GM12878 (cell line): ENCODE measurements at regions not wholly inside any gene's neighbourhood (a gene's known extent, or its start where the extent isn't known, plus 50 kb on each side); places are given as distances from the start of the nearest gene placed in this dataset.

Experiments
- ATAC-seq: fragments of 200-7000 bp; cut with Tn5 transposase; 3 replicates; pipeline ENCODE4 v1.9.1; 2020; ENCODE audit warnings: mild to moderate bottlenecking, moderate library complexity
- BruUV-seq: library from RNA; stranded (reverse); fragments of 400-500 nt; replicated peaks from 2 replicates; lab custom pipeline; 2021; lab: Mats Ljungman, UMichigan
- CTCF ChIA-PET: fragments of 300-600 bp; sonication (Branson Sonifier 250); formaldehyde crosslinking; extraction: SDS; loops from one replicate; lab custom pipeline; 2021; ENCODE audit warnings: inconsistent platforms; lab: Yijun Ruan, JAX
- POLR2A ChIA-PET: fragments of 350-600 bp; formaldehyde crosslinking; extraction: SDS; loops from one replicate; lab custom pipeline; 2021; ENCODE audit warnings: inconsistent platforms; lab: Charles Lee
- RAD21 ChIA-PET: fragments of 300-600 bp; sonication (Branson Sonifier 250); formaldehyde crosslinking; loops from one replicate; lab custom pipeline; 2023; ENCODE audit warnings: antibody characterized with exemption; ENCODE audit not compliant: unreplicated experiment; lab: Charles Lee
- SMC1A ChIA-PET: fragments of 300-600 bp; sonication (Branson Sonifier 250); formaldehyde crosslinking; loops from one replicate; lab custom pipeline; 2023; ENCODE audit not compliant: unreplicated experiment, uncharacterized antibody; lab: Charles Lee
- DNase-seq: peaks from one replicate; pipeline ENCODE4 v3.0.0-alpha.2; 2011; ENCODE audit warnings: low read depth, low spot score
- FAIRE-seq: peaks from 3 replicates; lab custom pipeline; 2011; peaks lifted over from hg19 to GRCh38; lab: Jason Lieb, UNC
- H2AFZ ChIP-seq: 2 replicates; pipeline ENCODE4 v1.6.0; 2011; ENCODE audit warnings: low read depth, low read length, control low read depth; ENCODE audit not compliant: control insufficient read depth
- H3K27ac ChIP-seq: 2 replicates; pipeline ENCODE4 v1.5.1; 2011; ENCODE audit warnings: control low read depth; ENCODE audit not compliant: control insufficient read depth, insufficient read depth
- H3K27me3 ChIP-seq, 2 experiments: replicated peaks in 1 of 2; 2 replicates each; pipeline versions ENCODE4 v1.6.0 to v1.6.1; 2011; ENCODE audit warnings: low read length in 1 of 2; ENCODE audit not compliant: control insufficient read depth in 2 of 2, insufficient read depth in 2 of 2
- H3K36me3 ChIP-seq, 2 experiments: 2 replicates each; pipeline ENCODE4 v1.5.1; 2011; ENCODE audit warnings: low read length in 1 of 2; ENCODE audit not compliant: control insufficient read depth in 2 of 2, insufficient read depth in 2 of 2
- H3K4me1 ChIP-seq: 2 replicates; pipeline ENCODE4 v1.6.1; 2011; ENCODE audit warnings: mild to moderate bottlenecking, low read length, moderate library complexity, mixed read lengths; ENCODE audit not compliant: control insufficient read depth, insufficient read depth
- H3K4me2 ChIP-seq: 2 replicates; pipeline ENCODE4 v1.6.0; 2011; ENCODE audit warnings: control low read depth; ENCODE audit not compliant: control insufficient read depth, insufficient read depth
- H3K4me3 ChIP-seq: fragments of 200-600 bp; sonication (generic); 2 replicates; pipeline ENCODE4 v1.5.1; 2016
- H3K79me2 ChIP-seq: 2 replicates; pipeline ENCODE4 v1.6.0; 2011; ENCODE audit warnings: low read length; ENCODE audit not compliant: control insufficient read depth, insufficient read depth
- H3K9ac ChIP-seq: 2 replicates; pipeline ENCODE4 v1.8.0; 2011; ENCODE audit warnings: low read length, control low read depth, mixed read lengths; ENCODE audit not compliant: control insufficient read depth, insufficient read depth
- H3K9me3 ChIP-seq: replicated peaks from 3 replicates; pipeline ENCODE4 v1.5.1; 2011; ENCODE audit warnings: mild to moderate bottlenecking, low read length; ENCODE audit not compliant: control insufficient read depth, insufficient read depth
- H4K20me1 ChIP-seq: 2 replicates; pipeline ENCODE4 v1.6.0; 2011; ENCODE audit not compliant: control insufficient read depth, insufficient read depth
- ASH2L ChIP-seq: fragments of 300-600, 200-600 bp; sonication (generic); IDR thresholded peaks from 2 replicates; pipeline ENCODE4 v1.6.1; 2017; ENCODE audit warnings: low read depth, mild to moderate bottlenecking, borderline replicate concordance
- BHLHE40 ChIP-seq, 2 experiments: fragments of 450-650 bp in 1 of 2; IDR thresholded peaks; 2 replicates each; pipeline ENCODE4 v1.6.1; 2011 to 2017; ENCODE audit warnings: low read depth in 2 of 2, borderline replicate concordance in 1 of 2, improper control_type of control experiment in 1 of 2, low read length in 1 of 2, mild to moderate bottlenecking in 1 of 2
- IKZF2 ChIP-seq, 2 experiments: fragments of 450-650 bp; IDR thresholded peaks; 2 replicates each; pipeline ENCODE4 v1.6.1; 2017; ENCODE audit warnings: mild to moderate bottlenecking in 2 of 2, moderate library complexity in 2 of 2
- IRF4 ChIP-seq: IDR thresholded peaks from 2 replicates; pipeline ENCODE4 v1.6.1; 2011; ENCODE audit warnings: low read depth, low read length
- PAX8 ChIP-seq: fragments of 450-650 bp; IDR thresholded peaks from 2 replicates; pipeline ENCODE4 v1.6.1; 2017; ENCODE audit warnings: mild to moderate bottlenecking, moderate library complexity
- RFX5 ChIP-seq: IDR thresholded peaks from 2 replicates; pipeline ENCODE4 v1.6.1; 2011; ENCODE audit warnings: low read depth, low read length, improper control_type of control experiment
- SIX5 ChIP-seq: IDR thresholded peaks from 2 replicates; pipeline ENCODE4 v1.6.1; 2011; ENCODE audit warnings: mild to moderate bottlenecking, low read depth, low read length, moderate library complexity; ENCODE audit not compliant: severe bottlenecking
- SP1 ChIP-seq: IDR thresholded peaks from one replicate; pipeline ENCODE4 v1.6.1; 2011; ENCODE audit warnings: low read depth, low read length
- SREBF2 ChIP-seq: IDR thresholded peaks from 2 replicates; pipeline ENCODE4 v1.6.1; 2012; ENCODE audit warnings: mild to moderate bottlenecking, low read length
- ZNF274 ChIP-seq: IDR thresholded peaks from one replicate; pipeline ENCODE4 v1.8.0; 2011; ENCODE audit not compliant: insufficient read length, insufficient read depth
- ZNF384 ChIP-seq: IDR thresholded peaks from 2 replicates; pipeline ENCODE4 v1.6.1; 2012; ENCODE audit warnings: low read depth, mild to moderate bottlenecking, low read length, improper control_type of control experiment, borderline replicate concordance
- WGBS: methylation state at CpG from one replicate; pipeline ENCODE4 v1.1.6; 2016; ENCODE audit warnings: low lambda C conversion rate; ENCODE audit not compliant: insufficient replicate concordance, insufficient coverage; ENCODE audit errors: missing lambda C conversion rate; 5-methylcytosine and 5-hydroxymethylcytosine counted together
- in situ Hi-C: fragments of 300-500 bp; cut with MboI; formaldehyde crosslinking; loops from 9 replicates; pipeline ENCODE4 v1.14.3; 2018; ENCODE audit warnings: mixed read lengths
- intact Hi-C: fragments of 100-400 bp; cut with micrococcal nuclease; formaldehyde crosslinking; loops from one replicate; pipeline ENCODE4 v1.14.2; 2022; ENCODE audit not compliant: unreplicated experiment
- TF ChIP-seq, protein P1 (sequence below): IDR thresholded peaks from 2 replicates; pipeline ENCODE4 v1.6.1; 2011; ENCODE audit warnings: low read depth, mild to moderate bottlenecking, low read length, moderate library complexity, borderline replicate concordance; ENCODE audit errors: extremely low read depth
- TF ChIP-seq, protein P2 (sequence below): fragments of 450-650 bp; IDR thresholded peaks from 2 replicates; pipeline ENCODE4 v1.6.1; 2017; ENCODE audit warnings: antibody characterized with exemption, mild to moderate bottlenecking, moderate library complexity
- TF ChIP-seq, protein P3 (sequence below): IDR thresholded peaks from 2 replicates; pipeline ENCODE4 v1.6.1; 2012; ENCODE audit warnings: mild to moderate bottlenecking, low read depth, low read length

DNA sequence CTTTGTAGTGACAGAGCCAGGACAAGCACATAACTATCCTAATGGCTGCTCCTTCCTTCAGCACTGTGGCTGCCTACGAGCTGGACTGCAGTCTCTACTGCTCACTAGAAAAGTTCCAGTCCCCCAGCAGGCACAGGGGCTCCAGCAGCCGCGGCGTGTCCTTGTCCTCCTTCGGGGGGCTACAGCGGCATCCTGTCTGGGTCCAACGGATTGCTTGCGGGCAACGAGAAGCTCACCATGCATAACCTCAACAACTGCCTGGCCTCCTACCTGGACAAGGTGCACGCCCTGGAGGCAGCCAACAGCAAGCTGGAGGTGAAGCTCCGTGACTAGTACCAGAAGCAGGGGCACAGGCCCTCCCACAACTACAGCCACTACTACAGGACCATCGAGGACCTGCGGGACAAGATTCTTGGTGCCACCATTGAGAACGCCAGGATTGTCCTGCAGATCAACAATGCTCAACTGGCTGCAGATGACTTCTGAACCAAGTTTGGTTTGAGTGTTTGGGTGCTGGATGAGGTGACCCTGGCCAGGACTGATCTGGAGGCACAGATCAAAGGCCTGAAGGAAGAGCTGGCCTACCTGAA is 169.4 kb downstream of the NDUFA12 start:
- peaks cover 51% of the 10 kb centered on the region for H3K4me1 ChIP-seq
- RAD21 ChIA-PET: interaction anchor here (1.3 to 2.9 kb wide), 2 partner anchors 22 to 38 kb away, joined by 3 to 18 read pairs; no protein-coding TSS in a partner anchor
- ATAC-seq: no peak
- H3K27ac ChIP-seq: peak overlapping the region; percentile 94
- H3K4me3 ChIP-seq: no peak overlapping the region
- H3K9me3 ChIP-seq: peaks cover 6% of the 10 kb centered on the region
- no peak overlapping the region for H3K9ac ChIP-seq
- intact Hi-C loops: loop anchor here (5.0 kb wide), 2 partner anchors 168 to 212 kb away; partner anchors contain the start of gene NDUFA12
- in situ Hi-C loops: no loop called here
- no peaks in the 10 kb centered on the region for H4K20me1 ChIP-seq
- WGBS: 97% methylated on average over 14 of the region's 14 CpGs
- SMC1A ChIA-PET: interaction anchor here (0.7 to 6.8 kb wide), 5 partner anchors 16 to 194 kb away, joined by 3 to 99 read pairs (median 4); no protein-coding TSS in a partner anchor
- H3K4me2 ChIP-seq: no peak overlapping the region
- no peak for TF ChIP-seq PAX8
- no peak for TF ChIP-seq IRF4
- TF ChIP-seq SP1: no peak
- TF ChIP-seq, protein P1, sequence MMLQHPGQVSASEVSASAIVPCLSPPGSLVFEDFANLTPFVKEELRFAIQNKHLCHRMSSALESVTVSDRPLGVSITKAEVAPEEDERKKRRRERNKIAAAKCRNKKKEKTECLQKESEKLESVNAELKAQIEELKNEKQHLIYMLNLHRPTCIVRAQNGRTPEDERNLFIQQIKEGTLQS: no peak
- no peak for TF ChIP-seq RFX5
- no peak for TF ChIP-seq SIX5
- TF ChIP-seq, protein P2, sequence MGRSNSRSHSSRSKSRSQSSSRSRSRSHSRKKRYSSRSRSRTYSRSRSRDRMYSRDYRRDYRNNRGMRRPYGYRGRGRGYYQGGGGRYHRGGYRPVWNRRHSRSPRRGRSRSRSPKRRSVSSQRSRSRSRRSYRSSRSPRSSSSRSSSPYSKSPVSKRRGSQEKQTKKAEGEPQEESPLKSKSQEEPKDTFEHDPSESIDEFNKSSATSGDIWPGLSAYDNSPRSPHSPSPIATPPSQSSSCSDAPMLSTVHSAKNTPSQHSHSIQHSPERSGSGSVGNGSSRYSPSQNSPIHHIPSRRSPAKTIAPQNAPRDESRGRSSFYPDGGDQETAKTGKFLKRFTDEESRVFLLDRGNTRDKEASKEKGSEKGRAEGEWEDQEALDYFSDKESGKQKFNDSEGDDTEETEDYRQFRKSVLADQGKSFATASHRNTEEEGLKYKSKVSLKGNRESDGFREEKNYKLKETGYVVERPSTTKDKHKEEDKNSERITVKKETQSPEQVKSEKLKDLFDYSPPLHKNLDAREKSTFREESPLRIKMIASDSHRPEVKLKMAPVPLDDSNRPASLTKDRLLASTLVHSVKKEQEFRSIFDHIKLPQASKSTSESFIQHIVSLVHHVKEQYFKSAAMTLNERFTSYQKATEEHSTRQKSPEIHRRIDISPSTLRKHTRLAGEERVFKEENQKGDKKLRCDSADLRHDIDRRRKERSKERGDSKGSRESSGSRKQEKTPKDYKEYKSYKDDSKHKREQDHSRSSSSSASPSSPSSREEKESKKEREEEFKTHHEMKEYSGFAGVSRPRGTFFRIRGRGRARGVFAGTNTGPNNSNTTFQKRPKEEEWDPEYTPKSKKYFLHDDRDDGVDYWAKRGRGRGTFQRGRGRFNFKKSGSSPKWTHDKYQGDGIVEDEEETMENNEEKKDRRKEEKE: no peak
- TF ChIP-seq BHLHE40 (IDR thresholded peaks at IDR 0.05; ENCODE audit: borderline replicate concordance in 1 of 2, low read depth in 2 of 2, low read length in 1 of 2): no peak
- TF ChIP-seq ZNF384: no peak
- no peak for TF ChIP-seq ASH2L
- TF ChIP-seq, protein P3, sequence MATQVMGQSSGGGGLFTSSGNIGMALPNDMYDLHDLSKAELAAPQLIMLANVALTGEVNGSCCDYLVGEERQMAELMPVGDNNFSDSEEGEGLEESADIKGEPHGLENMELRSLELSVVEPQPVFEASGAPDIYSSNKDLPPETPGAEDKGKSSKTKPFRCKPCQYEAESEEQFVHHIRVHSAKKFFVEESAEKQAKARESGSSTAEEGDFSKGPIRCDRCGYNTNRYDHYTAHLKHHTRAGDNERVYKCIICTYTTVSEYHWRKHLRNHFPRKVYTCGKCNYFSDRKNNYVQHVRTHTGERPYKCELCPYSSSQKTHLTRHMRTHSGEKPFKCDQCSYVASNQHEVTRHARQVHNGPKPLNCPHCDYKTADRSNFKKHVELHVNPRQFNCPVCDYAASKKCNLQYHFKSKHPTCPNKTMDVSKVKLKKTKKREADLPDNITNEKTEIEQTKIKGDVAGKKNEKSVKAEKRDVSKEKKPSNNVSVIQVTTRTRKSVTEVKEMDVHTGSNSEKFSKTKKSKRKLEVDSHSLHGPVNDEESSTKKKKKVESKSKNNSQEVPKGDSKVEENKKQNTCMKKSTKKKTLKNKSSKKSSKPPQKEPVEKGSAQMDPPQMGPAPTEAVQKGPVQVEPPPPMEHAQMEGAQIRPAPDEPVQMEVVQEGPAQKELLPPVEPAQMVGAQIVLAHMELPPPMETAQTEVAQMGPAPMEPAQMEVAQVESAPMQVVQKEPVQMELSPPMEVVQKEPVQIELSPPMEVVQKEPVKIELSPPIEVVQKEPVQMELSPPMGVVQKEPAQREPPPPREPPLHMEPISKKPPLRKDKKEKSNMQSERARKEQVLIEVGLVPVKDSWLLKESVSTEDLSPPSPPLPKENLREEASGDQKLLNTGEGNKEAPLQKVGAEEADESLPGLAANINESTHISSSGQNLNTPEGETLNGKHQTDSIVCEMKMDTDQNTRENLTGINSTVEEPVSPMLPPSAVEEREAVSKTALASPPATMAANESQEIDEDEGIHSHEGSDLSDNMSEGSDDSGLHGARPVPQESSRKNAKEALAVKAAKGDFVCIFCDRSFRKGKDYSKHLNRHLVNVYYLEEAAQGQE: no peak
- TF ChIP-seq ZNF274: no peak
- no peak for TF ChIP-seq SREBF2
- TF ChIP-seq IKZF2 (IDR thresholded peaks at IDR 0.05): no peak
- BruUV-seq: no TSS peak
- no peaks in the 10 kb centered on the region for H3K27me3 ChIP-seq
- POLR2A ChIA-PET: interaction anchor here (1.1 to 1.5 kb wide), 3 partner anchors 13 to 39 kb away, joined by 3 read pairs; no protein-coding TSS in a partner anchor
- no peak for FAIRE-seq
- peaks cover 79% of the 10 kb centered on the region for H3K79me2 ChIP-seq
- DNase-seq: no peak
- CTCF ChIA-PET: interaction anchor here (1.1 to 1.4 kb wide), 3 partner anchors 9 to 34 kb away, joined by 3 to 4 read pairs (median 3); no protein-coding TSS in a partner anchor
- no peak overlapping the region for H2AFZ ChIP-seq
- peaks cover 10 to 13% of the 10 kb centered on the region in 2 experiments; a peak in 3 of 4 replicates for H3K36me3 ChIP-seq
